Body of pancreas (tissue), 4 donors: ENCODE measurements at regions not wholly inside any gene's neighbourhood (a gene's known extent, or its start where the extent isn't known, plus 50 kb on each side); places are given as distances from the start of the nearest gene placed in this dataset.

Experiments used
- ATAC-seq: fragments of 150-250 bp; one replicate; pipeline ENCODE4 v1.9.1; 2016
- DNase-seq, 4 donors: peaks; one replicate each; pipeline ENCODE4 v3.0.0-alpha.2; 2019
- H3K27ac ChIP-seq, 4 donors: fragments of 200-600 bp; sonication (generic); 1 replicate in 3 of 4; 2 replicates in 1 of 4; pipeline versions ENCODE4 v1.5.1 to v1.6.1; 2016 to 2019; ENCODE audit warnings: mild to moderate bottlenecking in 1 of 4, mixed read lengths in 1 of 4, moderate library complexity in 1 of 4
- H3K27me3 ChIP-seq, 2 donors: fragments of 200-600 bp; sonication (generic); one replicate each; pipeline ENCODE4 v1.6.0; 2016; ENCODE audit warnings: mild to moderate bottlenecking in 1 of 2
- H3K36me3 ChIP-seq, 2 donors: fragments of 200-600 bp; sonication (generic); replicated peaks in 1 of 2; 2 replicates each; pipeline ENCODE4 v1.5.1; 2016; ENCODE audit warnings: low read depth in 2 of 2; ENCODE audit not compliant: insufficient read depth in 1 of 2
- H3K4me1 ChIP-seq: fragments of 200-600 bp; sonication (generic); one replicate; pipeline ENCODE4 v1.6.0; 2016
- H3K4me3 ChIP-seq, 2 donors: fragments of 200-600 bp; sonication (generic); 1 replicate in 1 of 2; 2 replicates in 1 of 2; pipeline ENCODE4 v1.5.1; 2016 to 2019
- H3K9me3 ChIP-seq, 3 donors: fragments of 200-600 bp; sonication (generic); 1 replicate in 2 of 3; 2 replicates in 1 of 3; pipeline ENCODE4 v1.5.1; 2016
- CTCF ChIP-seq, 7 experiments: fragments of 450-650 bp in 4 of 7; fragments of 200-600 bp in 3 of 7; sonication (generic) in 3 of 7; IDR thresholded peaks; one replicate each; pipeline ENCODE4 v1.5.1; 2016 to 2019; ENCODE audit warnings: antibody characterized with exemption in 7 of 7
- POLR2A ChIP-seq, 3 donors: fragments of 450-650 bp; IDR thresholded peaks; one replicate each; pipeline ENCODE4 v1.6.1; 2016; ENCODE audit warnings: antibody characterized with exemption in 3 of 3, mild to moderate bottlenecking in 2 of 3
- intact Hi-C: fragments of 100-400 bp; cut with DNase I; formaldehyde crosslinking; loops from one replicate; pipeline ENCODE4 v1.15.1; 2023

- no peaks in the 10 kb centered on the region for H3K36me3 ChIP-seq
- intact Hi-C loops, result no loop called here
- no peak for DNase-seq
- no peaks in the 10 kb centered on the region for H3K9me3 ChIP-seq
- ATAC-seq, result no peak
- H3K27ac ChIP-seq, result no peak overlapping the region
- H3K4me3 ChIP-seq, result no peak overlapping the region
- TF ChIP-seq CTCF (IDR thresholded peaks at IDR 0.05), result no peak
- TF ChIP-seq POLR2A (IDR thresholded peaks at IDR 0.05), result no peak
- no peaks in the 10 kb centered on the region for H3K4me1 ChIP-seq
- H3K27me3 ChIP-seq, result no peaks in the 10 kb centered on the region
Observed at GRCh38 chr10:61248013-61248412, 205.2 kb downstream of the TMEM26 start.

GRCh38 chr10:61244261-61244775 is 208.9 kb downstream of the TMEM26 start:
- Histone ChIP-seq H3K27ac (no peak overlapping the region), H3K4me3 (no peak overlapping the region), H3K36me3 (no peaks in the 10 kb centered on the region), H3K9me3 (no peaks in the 10 kb centered on the region), H3K4me1 (no peaks in the 10 kb centered on the region), H3K27me3 (no peaks in the 10 kb centered on the region)
- DNase-seq (no peak), ATAC-seq (no peak)
- TF ChIP-seq CTCF (IDR thresholded peaks at IDR 0.05) (no peak), POLR2A (IDR thresholded peaks at IDR 0.05) (no peak)
- intact Hi-C loops, result no loop called here

DNA sequence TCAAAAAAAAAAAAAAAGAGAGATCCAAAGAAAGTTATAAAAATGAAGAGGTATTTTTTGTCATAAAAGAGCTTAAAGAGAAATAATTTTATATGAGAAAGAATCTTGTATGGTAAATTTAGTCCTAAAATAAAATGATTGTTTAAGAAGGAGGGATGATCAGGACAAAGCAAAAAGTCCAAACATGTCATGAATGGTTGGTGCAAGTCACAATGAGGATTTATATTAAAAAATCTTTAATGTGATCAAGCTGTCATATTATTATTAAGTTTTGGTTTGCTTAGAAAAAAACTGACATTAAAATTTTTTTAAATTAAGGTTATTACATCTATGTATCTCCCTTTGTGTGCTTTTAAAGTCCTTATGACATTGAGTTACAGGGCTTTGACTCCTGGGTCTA is 220.4 kb downstream of the TMEM26 start:
- Histone ChIP-seq H3K27ac (no peak overlapping the region), H3K27me3 (no peaks in the 10 kb centered on the region), H3K9me3 (no peaks in the 10 kb centered on the region), H3K4me1 (no peaks in the 10 kb centered on the region), H3K4me3 (no peak overlapping the region), H3K36me3 (no peaks in the 10 kb centered on the region)
- intact Hi-C loops, result no loop called here
- DNase-seq (no peak), ATAC-seq (no peak)
- TF ChIP-seq CTCF (IDR thresholded peaks at IDR 0.05), result no peak
- TF ChIP-seq POLR2A (IDR thresholded peaks at IDR 0.05), result no peak

- no peak for ATAC-seq
- Histone ChIP-seq H3K36me3 (no peaks in the 10 kb centered on the region), H3K27me3 (no peaks in the 10 kb centered on the region), H3K4me1 (no peaks in the 10 kb centered on the region), H3K9me3 (peaks cover 0 to 4% (median 0%) of the 10 kb centered on the region in 3 donors), H3K4me3 (no peak overlapping the region), H3K27ac (no peak overlapping the region)
- TF ChIP-seq CTCF (IDR thresholded peaks at IDR 0.05) (no peak), POLR2A (IDR thresholded peaks at IDR 0.05) (no peak)
- no peak for DNase-seq
- intact Hi-C loops, result no loop called here
Observed at GRCh38 chr10:61225939-61226338, 227.2 kb downstream of the TMEM26 start.

DNA sequence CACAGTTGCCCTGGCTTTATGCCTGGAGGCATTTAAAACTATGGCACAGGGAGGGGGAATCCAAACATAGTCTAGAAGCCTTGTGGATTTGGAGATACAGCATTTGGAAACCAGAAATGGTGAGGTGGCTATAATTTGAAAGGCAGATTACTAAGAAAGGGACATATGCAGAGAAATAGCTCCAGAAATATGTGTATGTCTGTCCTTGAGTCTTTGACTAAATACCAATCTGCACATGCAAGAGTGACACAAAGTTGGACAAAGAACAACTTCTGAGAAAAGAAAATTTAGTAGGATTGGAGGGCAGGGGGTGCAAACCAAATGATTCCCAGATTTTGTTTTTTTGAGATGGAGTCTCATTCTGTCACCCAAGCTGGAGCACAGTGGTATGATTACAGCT is 229.6 kb downstream of the TMEM26 start:
- Histone ChIP-seq H3K36me3 (no peaks in the 10 kb centered on the region), H3K9me3 (peaks cover 0 to 4% (median 0%) of the 10 kb centered on the region in 3 donors), H3K4me3 (no peak overlapping the region), H3K27ac (no peak overlapping the region), H3K27me3 (no peaks in the 10 kb centered on the region), H3K4me1 (no peaks in the 10 kb centered on the region)
- ATAC-seq (no peak), DNase-seq (no peak)
- TF ChIP-seq CTCF (IDR thresholded peaks at IDR 0.05), result no peak
- no peak for TF ChIP-seq POLR2A (IDR thresholded peaks at IDR 0.05)
- intact Hi-C loops, result no loop called here
